ENCODE measurements at regions not wholly inside any gene's neighbourhood (a gene's known extent, or its start where the extent isn't known, plus 50 kb on each side); places are given as distances from the start of the nearest gene placed in this dataset.

DNA sequence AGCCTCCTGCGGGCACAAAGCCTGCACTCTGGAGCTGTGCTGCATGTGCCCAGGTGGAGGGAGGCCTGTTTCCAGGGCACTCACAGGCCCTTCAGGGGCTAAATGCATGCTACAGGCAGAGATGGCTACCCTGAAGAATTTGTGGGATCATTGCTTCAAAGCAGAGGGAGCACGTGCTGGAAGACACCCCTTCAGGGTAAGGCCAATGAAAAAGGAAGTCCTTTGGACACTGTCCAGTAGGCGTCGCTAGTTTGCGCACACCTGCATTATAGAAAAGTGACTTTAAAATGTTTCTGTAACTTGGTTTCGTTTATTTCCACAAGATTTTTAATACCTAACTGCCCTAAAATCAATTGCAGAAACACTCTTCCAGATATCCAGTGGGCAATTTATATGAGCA lies 325.3 kb downstream of the ZNF516 start:
- TF ChIP-seq, protein P1, sequence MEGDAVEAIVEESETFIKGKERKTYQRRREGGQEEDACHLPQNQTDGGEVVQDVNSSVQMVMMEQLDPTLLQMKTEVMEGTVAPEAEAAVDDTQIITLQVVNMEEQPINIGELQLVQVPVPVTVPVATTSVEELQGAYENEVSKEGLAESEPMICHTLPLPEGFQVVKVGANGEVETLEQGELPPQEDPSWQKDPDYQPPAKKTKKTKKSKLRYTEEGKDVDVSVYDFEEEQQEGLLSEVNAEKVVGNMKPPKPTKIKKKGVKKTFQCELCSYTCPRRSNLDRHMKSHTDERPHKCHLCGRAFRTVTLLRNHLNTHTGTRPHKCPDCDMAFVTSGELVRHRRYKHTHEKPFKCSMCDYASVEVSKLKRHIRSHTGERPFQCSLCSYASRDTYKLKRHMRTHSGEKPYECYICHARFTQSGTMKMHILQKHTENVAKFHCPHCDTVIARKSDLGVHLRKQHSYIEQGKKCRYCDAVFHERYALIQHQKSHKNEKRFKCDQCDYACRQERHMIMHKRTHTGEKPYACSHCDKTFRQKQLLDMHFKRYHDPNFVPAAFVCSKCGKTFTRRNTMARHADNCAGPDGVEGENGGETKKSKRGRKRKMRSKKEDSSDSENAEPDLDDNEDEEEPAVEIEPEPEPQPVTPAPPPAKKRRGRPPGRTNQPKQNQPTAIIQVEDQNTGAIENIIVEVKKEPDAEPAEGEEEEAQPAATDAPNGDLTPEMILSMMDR (IDR thresholded peaks at IDR 0.05) = no peak
- H3K4me1 ChIP-seq = no peaks in the 10 kb centered on the region
- H3K27me3 ChIP-seq (ENCODE audit: insufficient read depth in 3 of 3, low read length in 2 of 3) = no peaks in the 10 kb centered on the region
- ATAC-seq = no peak
- no peaks in the 10 kb centered on the region for H3K36me3 ChIP-seq (ENCODE audit: insufficient read depth in 1 of 2, low read depth in 1 of 2)
- H3K4me3 ChIP-seq = no peak overlapping the region
- 86 to 95% (median 89%) methylated on average over 6 of the region's 6 CpGs for WGBS, 3 donors
- DNase-seq = no peak
- no peaks in the 10 kb centered on the region for H3K9me3 ChIP-seq
- no peak overlapping the region for H3K27ac ChIP-seq
- intact Hi-C loops (cut with DNase I) = no loop called here

DNA sequence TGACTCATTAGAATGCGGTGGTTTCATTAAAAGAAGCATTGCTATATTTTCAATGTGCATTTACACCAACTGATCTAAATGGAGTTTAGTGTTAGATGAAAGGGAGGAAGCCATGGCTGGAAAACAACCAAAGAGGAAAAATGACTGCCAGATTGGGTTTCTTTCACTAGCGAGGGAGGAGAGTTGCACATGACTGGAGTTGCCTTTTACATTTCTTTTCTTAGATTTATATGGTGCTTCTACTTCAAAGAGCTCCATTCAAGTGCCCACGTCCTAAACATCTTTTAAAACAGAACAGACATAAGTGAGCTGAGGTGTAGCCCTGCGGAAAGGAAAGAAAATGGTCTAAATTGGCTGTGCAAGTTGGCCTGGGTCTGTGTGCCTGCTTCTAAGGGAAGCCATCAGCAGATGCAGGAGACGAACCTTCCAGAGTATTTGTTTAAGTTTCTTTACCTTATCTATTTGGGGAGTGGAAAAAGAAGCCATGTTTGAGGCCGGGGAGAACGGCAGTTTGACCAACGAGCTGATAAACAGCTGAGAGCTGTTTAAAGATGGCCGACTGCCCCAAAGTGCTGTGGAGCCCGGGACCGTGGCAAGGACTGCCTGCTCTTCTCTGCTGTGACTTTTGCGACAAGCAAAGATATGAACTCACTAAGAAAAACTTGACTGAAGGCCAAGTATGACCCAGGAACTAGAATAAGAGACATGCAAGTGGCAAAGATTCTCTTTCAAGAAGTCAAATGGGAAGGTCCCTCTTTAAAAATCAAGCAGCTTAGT lies 327.0 kb downstream of the ZNF516 start:
- intact Hi-C loops (cut with DNase I) = no loop called here
- Histone ChIP-seq H3K9me3 (no peaks in the 10 kb centered on the region), H3K4me1 (no peaks in the 10 kb centered on the region), H3K4me3 (no peak overlapping the region), H3K36me3 (ENCODE audit: insufficient read depth in 1 of 2, low read depth in 1 of 2) (no peaks in the 10 kb centered on the region), H3K27ac (no peak overlapping the region), H3K27me3 (ENCODE audit: insufficient read depth in 3 of 3, low read length in 2 of 3) (no peaks in the 10 kb centered on the region)
- TF ChIP-seq, protein P1 (IDR thresholded peaks at IDR 0.05) = no peak
- ATAC-seq = no peak
- DNase-seq = no peak
- 63 to 72% (median 68%) methylated on average over 12 of the region's 12 CpGs for WGBS, 3 donors

DNA sequence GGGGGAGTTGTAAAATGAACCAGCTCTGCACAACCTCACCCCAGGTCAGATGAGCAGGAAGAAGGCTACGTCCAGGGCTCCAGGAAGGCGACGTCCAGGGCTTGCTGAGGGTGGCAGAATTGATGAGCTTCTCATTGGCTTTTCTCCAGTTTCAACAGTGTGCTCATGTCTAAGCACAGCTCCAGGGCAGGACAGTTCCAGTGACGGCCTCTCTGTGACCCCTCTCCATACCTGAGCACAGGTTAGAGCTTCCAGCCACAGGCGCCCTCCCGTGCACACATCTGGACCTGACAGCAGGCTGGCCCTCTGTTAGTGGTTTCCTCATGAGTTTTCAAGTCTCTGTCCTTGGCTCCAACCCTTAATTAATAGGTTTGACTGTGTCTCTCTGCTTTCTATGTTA lies 327.6 kb downstream of the ZNF516 start:
- H3K4me1 ChIP-seq = no peaks in the 10 kb centered on the region
- no peak overlapping the region for H3K4me3 ChIP-seq
- WGBS, 3 donors = 64 to 67% (median 67%) methylated on average over 6 of the region's 6 CpGs
- intact Hi-C loops (cut with DNase I) = no loop called here
- no peaks in the 10 kb centered on the region for H3K9me3 ChIP-seq
- H3K27me3 ChIP-seq (ENCODE audit: insufficient read depth in 3 of 3, low read length in 2 of 3) = no peaks in the 10 kb centered on the region
- H3K27ac ChIP-seq = no peak overlapping the region
- DNase-seq (no peak), ATAC-seq (no peak)
- no peaks in the 10 kb centered on the region for H3K36me3 ChIP-seq (ENCODE audit: insufficient read depth in 1 of 2, low read depth in 1 of 2)
- TF ChIP-seq, protein P1 (IDR thresholded peaks at IDR 0.05) = no peak

DNA sequence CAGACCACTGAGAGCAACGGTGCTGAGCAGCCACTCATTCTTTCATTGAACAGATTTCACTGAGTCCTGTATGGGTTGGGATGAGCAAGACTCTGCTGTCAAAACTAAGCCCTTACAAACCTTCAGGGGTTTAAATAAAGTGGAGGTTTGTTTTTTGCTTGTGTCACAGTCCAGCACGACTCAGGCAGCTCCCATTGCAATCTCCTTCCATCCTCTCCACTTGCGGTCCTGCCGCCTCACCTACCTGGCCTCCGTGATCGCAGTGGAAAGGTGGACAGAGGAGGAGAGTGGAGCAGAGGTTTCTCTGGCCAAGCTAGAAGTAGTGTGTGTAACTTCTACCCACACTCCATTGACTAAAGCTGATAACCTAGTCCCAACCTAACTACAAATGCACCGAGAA lies 332.2 kb downstream of the ZNF516 start:
- DNase-seq = no peak
- no peaks in the 10 kb centered on the region for H3K36me3 ChIP-seq (ENCODE audit: insufficient read depth in 1 of 2, low read depth in 1 of 2)
- intact Hi-C loops (cut with DNase I) = no loop called here

More for the DNA sequence above, 332.2 kb downstream of the ZNF516 start:
- no peak for ATAC-seq
- TF ChIP-seq, protein P1 (IDR thresholded peaks at IDR 0.05) = no peak
- H3K4me3 ChIP-seq = no peak overlapping the region
- H3K9me3 ChIP-seq = no peaks in the 10 kb centered on the region
- WGBS, 3 donors = 87 to 94% (median 93%) methylated on average over 7 of the region's 7 CpGs
- H3K27me3 ChIP-seq (ENCODE audit: insufficient read depth in 3 of 3, low read length in 2 of 3) = no peaks in the 10 kb centered on the region
- no peak overlapping the region for H3K27ac ChIP-seq
- no peaks in the 10 kb centered on the region for H3K4me1 ChIP-seq

Data from psoas muscle (tissue), 7 donors.